A549 (cell line): ENCODE measurements at regions not wholly inside any gene's neighbourhood (a gene's known extent, or its start where the extent isn't known, plus 50 kb on each side); places are given as distances from the start of the nearest gene placed in this dataset.

ENCODE experiments used
- BCL3 ChIP-seq: fragments of >200 bp; sonication (Bioruptor Twin); formaldehyde crosslinking; IDR thresholded peaks from 3 replicates; pipeline ENCODE4 v1.6.1; 2016
- CEBPB ChIP-seq, 2 experiments: fragments of >200 bp in 1 of 2; sonication (Bioruptor Twin) in 1 of 2; formaldehyde crosslinking in 1 of 2; IDR thresholded peaks; 2 replicates each; pipeline ENCODE4 v1.6.1; 2012 to 2016
- CTCF ChIP-seq: fragments of >200 bp; sonication (Bioruptor Twin); formaldehyde crosslinking; IDR thresholded peaks from 3 replicates; pipeline ENCODE4 v1.5.1; 2016
- EP300 ChIP-seq, 2 experiments: fragments of >200 bp; sonication (Bioruptor Twin); formaldehyde crosslinking; IDR thresholded peaks; 2 replicates in 1 of 2; 3 replicates in 1 of 2; pipeline ENCODE4 v1.6.1; 2016 to 2017
- ESRRA ChIP-seq: fragments of 150-350 bp; IDR thresholded peaks from 2 replicates; pipeline ENCODE4 v1.6.1; 2014; ENCODE audit warnings: mild to moderate bottlenecking, low read length, borderline replicate concordance
- GATA3 ChIP-seq: IDR thresholded peaks from 2 replicates; pipeline ENCODE4 v1.6.1; 2012; ENCODE audit warnings: borderline replicate concordance
- HDAC2 ChIP-seq: fragments of 200-600 bp; sonication (generic); IDR thresholded peaks from 2 replicates; pipeline ENCODE4 v1.6.1; 2016
- HOXA7 ChIP-seq: fragments of 250-450 bp; sonication (Bioruptor Pico); IDR thresholded peaks from 2 replicates; pipeline ENCODE4 v1.5.0; 2020; ENCODE audit warnings: mild to moderate bottlenecking, moderate library complexity
- KDM5A ChIP-seq: fragments of 200-600 bp; sonication (generic); IDR thresholded peaks from 2 replicates; pipeline ENCODE4 v1.6.1; 2016; ENCODE audit warnings: antibody characterized with exemption, mild to moderate bottlenecking
- POLR2A ChIP-seq: IDR thresholded peaks from 2 replicates; pipeline ENCODE4 v1.6.1; 2012; ENCODE audit warnings: mild to moderate bottlenecking, low read length
- TP53 ChIP-seq: fragments of 250-450 bp; sonication (Bioruptor Pico); IDR thresholded peaks from 2 replicates; pipeline ENCODE4 v1.5.0; 2021; ENCODE audit warnings: mild to moderate bottlenecking, moderate library complexity
- ZC3H11A ChIP-seq: fragments of 450-650 bp; IDR thresholded peaks from 2 replicates; pipeline ENCODE4 v1.6.1; 2014; ENCODE audit warnings: antibody characterized with exemption, mild to moderate bottlenecking

- no peak for TF ChIP-seq TP53 (CRISPR knock-in tag)
- no peak for TF ChIP-seq EP300 (IDR thresholded peaks at IDR 0.05)
- no peak for TF ChIP-seq CTCF
- no peak for TF ChIP-seq GATA3
- TF ChIP-seq ZC3H11A = no peak
- TF ChIP-seq HDAC2 = no peak
- TF ChIP-seq BCL3 = no peak
- TF ChIP-seq POLR2A = no peak
- TF ChIP-seq ESRRA = no peak
- TF ChIP-seq CEBPB (IDR thresholded peaks at IDR 0.05) = no peak
- no peak for TF ChIP-seq HOXA7
- TF ChIP-seq KDM5A = no peak
Observed at GRCh38 chr15:72902919-72903260, 119.3 kb upstream of the ADPGK start.
